ENCODE measurements at regions not wholly inside any gene's neighbourhood (a gene's known extent, or its start where the extent isn't known, plus 50 kb on each side); places are given as distances from the start of the nearest gene placed in this dataset.
A peak's percentile ranks its signal among the peaks of the same experiment; 100 is the strongest.

DNA sequence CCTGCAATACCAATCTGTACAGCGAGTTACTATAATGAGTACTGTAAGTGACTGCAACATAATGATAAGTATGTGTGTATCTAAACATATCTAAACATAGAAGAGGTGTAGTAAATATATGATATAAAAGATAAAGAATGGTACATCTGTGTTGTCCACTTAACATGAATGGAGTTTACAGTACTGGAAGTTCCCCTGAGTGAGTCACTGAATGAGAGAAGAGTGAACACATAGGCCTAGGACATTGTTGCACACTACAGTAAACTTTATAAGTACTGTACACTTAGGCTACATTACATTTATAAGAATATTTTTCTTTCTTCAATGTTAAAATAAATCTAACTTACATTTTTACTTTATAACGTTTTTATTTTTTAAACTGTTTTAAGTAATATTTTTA, 380.4 kb downstream of the MMUT start:
- Histone ChIP-seq H3K4me1 (no peaks in the 10 kb centered on the region), H3K4me3 (no peak overlapping the region), H3K36me3 (ENCODE audit: low read depth, missing control alignments) (no peaks in the 10 kb centered on the region), H3K9me3 (no peaks in the 10 kb centered on the region), H3K27me3 (no peaks in the 10 kb centered on the region), H3K27ac (no peak overlapping the region)
- WGBS, 2 donors = 75 to 79% methylated on average over 2 of the region's 2 CpGs
- TF ChIP-seq CTCF (IDR thresholded peaks at IDR 0.05) = no peak
- no peak for TF ChIP-seq POLR2A (IDR thresholded peaks at IDR 0.05)
- intact Hi-C loops (cut with DNase I; ENCODE audit: low total_unique reads) = no loop called here
- DNase-seq = no peak

DNA sequence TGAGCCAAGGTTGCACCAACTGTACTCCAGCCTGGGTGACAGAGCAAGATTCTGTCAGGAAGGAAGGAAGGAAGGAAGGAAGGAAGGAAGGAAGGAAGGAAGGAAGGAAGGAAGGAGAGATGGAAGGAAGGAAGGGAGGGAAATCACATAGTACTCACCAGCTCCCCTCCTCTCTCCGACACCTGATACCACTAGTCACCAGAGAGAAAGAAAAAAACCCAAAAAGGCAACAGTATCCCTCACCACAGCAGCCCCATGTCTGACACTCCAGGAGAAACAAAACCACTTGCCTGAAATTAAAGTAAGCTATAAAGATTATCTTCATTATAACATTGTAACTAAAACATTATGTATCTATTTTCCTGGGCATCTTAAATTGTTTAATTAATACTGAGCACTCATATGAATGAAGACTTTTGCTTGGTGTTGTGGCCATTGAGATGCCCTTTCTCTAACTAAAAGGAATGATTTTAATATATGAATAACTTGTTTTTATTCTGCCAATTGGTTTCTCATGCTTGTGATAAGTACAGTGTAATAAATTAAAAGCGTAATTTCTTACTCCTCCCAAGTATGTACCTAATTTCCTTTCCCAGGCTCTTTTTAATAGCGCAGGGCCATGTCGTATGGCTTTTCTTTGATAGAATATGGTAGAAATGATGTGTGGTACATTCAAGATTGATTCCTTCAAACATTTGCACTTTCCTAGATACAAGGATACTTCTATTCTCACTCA, 390.0 kb downstream of the MMUT start:
- Histone ChIP-seq H3K36me3 (ENCODE audit: low read depth, missing control alignments) (no peaks in the 10 kb centered on the region), H3K4me1 (no peaks in the 10 kb centered on the region), H3K27me3 (no peaks in the 10 kb centered on the region), H3K4me3 (no peak overlapping the region), H3K9me3 (no peaks in the 10 kb centered on the region), H3K27ac (no peak overlapping the region)
- WGBS, 2 donors = 80 to 90% methylated on average over 4 of the region's 4 CpGs
- DNase-seq = no peak
- intact Hi-C loops (cut with DNase I; ENCODE audit: low total_unique reads) = no loop called here
- TF ChIP-seq CTCF (IDR thresholded peaks at IDR 0.05) (no peak), POLR2A (IDR thresholded peaks at IDR 0.05) (no peak)

DNA sequence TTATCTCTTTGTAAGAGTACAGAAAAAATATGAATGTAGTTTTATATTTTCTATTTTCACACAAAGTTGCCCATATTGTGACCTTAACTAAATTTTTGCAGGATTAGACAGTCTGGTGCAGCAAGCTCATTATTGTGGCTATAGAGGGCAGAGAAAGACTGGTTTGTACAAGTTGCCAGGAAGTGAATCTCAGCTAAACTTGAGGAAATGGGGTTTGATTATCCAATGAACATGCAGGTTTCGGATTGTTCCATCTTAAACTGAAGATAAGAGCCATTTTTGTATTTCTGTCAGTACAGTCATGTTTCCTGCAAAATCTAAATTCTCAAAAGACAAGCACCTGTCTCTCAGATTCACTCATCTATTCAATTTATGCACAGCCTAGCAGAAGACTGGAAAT, 390.9 kb downstream of the MMUT start:
- no peak for TF ChIP-seq POLR2A (IDR thresholded peaks at IDR 0.05)
- no peak overlapping the region for H3K27ac ChIP-seq
- H3K9me3 ChIP-seq = no peaks in the 10 kb centered on the region
- intact Hi-C loops (cut with DNase I; ENCODE audit: low total_unique reads) = no loop called here
- DNase-seq = no peak
- no peaks in the 10 kb centered on the region for H3K27me3 ChIP-seq
- H3K4me3 ChIP-seq = no peak overlapping the region
- WGBS, 2 donors = 76 to 88% methylated on average over 1 of the region's 1 CpG
- no peaks in the 10 kb centered on the region for H3K4me1 ChIP-seq
- H3K36me3 ChIP-seq (ENCODE audit: low read depth, missing control alignments) = no peaks in the 10 kb centered on the region

DNA sequence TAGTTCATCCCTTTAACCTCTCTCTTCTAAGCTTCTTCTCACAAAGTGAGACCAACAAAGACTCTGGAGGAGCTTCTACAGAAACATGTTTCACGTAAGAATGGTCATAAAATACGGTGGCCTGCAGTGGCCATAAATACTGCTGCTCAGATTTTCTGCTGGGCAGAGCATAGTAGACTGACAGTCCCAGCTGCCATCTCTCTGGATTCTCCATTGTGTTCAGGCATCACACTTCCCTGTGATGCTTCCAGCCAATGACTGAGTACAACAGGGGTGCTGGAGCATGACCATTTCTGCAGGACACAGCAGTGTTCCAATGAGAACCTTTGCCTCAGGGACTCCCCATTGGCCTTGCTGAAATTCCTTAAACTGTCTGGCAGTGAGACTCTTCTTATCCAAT, 392.6 kb downstream of the MMUT start:
- H3K9me3 ChIP-seq = no peaks in the 10 kb centered on the region
- H3K4me1 ChIP-seq = no peaks in the 10 kb centered on the region
- TF ChIP-seq POLR2A (IDR thresholded peaks at IDR 0.05) (no peak), CTCF (IDR thresholded peaks at IDR 0.05) (no peak)
- no peaks in the 10 kb centered on the region for H3K36me3 ChIP-seq (ENCODE audit: low read depth, missing control alignments)
- H3K27ac ChIP-seq = no peak overlapping the region
- no peak overlapping the region for H3K4me3 ChIP-seq
- no peaks in the 10 kb centered on the region for H3K27me3 ChIP-seq
- intact Hi-C loops (cut with DNase I; ENCODE audit: low total_unique reads) = no loop called here
- peak; percentile 15 for DNase-seq
- 50 to 72% methylated on average over 2 of the region's 2 CpGs for WGBS, 2 donors

- no peak for TF ChIP-seq POLR2A (IDR thresholded peaks at IDR 0.05)
- no peak for TF ChIP-seq CTCF (IDR thresholded peaks at IDR 0.05)
- Histone ChIP-seq H3K27ac (no peak overlapping the region), H3K4me3 (no peak overlapping the region), H3K4me1 (no peaks in the 10 kb centered on the region), H3K9me3 (no peaks in the 10 kb centered on the region), H3K36me3 (ENCODE audit: low read depth, missing control alignments) (no peaks in the 10 kb centered on the region), H3K27me3 (no peaks in the 10 kb centered on the region)
- no peak for DNase-seq
- WGBS, 2 donors = 93 to 95% methylated on average over 4 of the region's 4 CpGs
- intact Hi-C loops (cut with DNase I; ENCODE audit: low total_unique reads) = no loop called here
Measured at GRCh38 chr6:49054311-49054710, 408.7 kb downstream of the MMUT start.

All from testis (tissue), 2 donors.